Glutamatergic neuron (in vitro differentiated cells): ENCODE measurements at regions not wholly inside any gene's neighbourhood (a gene's known extent, or its start where the extent isn't known, plus 50 kb on each side); places are given as distances from the start of the nearest gene placed in this dataset.

ENCODE experiments used
- DNase-seq: peaks from one replicate; pipeline ENCODE4 v3.0.0; 2022
- H3K27ac Mint-ChIP-seq: one replicate; pipeline ENCODE4 v1.8.0; 2020; ENCODE audit warnings: mild to moderate bottlenecking, mixed read lengths, inconsistent platforms; ENCODE audit not compliant: unreplicated experiment
- H3K27me3 Mint-ChIP-seq: one replicate; pipeline ENCODE4 v1.8.0; 2020; ENCODE audit warnings: mild to moderate bottlenecking, moderate library complexity, mixed read lengths, inconsistent platforms; ENCODE audit not compliant: unreplicated experiment
- H3K36me3 Mint-ChIP-seq: one replicate; pipeline ENCODE4 v1.8.0; 2020; ENCODE audit warnings: mild to moderate bottlenecking, mixed read lengths, inconsistent platforms; ENCODE audit not compliant: unreplicated experiment
- H3K4me1 Mint-ChIP-seq: one replicate; pipeline ENCODE4 v1.8.0; 2020; ENCODE audit warnings: mild to moderate bottlenecking, low read depth, mixed read lengths, inconsistent platforms; ENCODE audit not compliant: unreplicated experiment
- H3K4me3 Mint-ChIP-seq: one replicate; pipeline ENCODE4 v1.8.0; 2020; ENCODE audit warnings: mild to moderate bottlenecking, mixed read lengths, inconsistent platforms; ENCODE audit not compliant: unreplicated experiment
- H3K9me3 Mint-ChIP-seq: one replicate; pipeline ENCODE4 v1.8.0; 2020; ENCODE audit warnings: mild to moderate bottlenecking, moderate library complexity, mixed read lengths, inconsistent platforms; ENCODE audit not compliant: unreplicated experiment
- CTCF ChIP-seq: fragments of 200-600 bp; sonication (generic); IDR thresholded peaks from one replicate; pipeline ENCODE4 v1.5.0; 2021; ENCODE audit not compliant: partially characterized antibody, unreplicated experiment

- Mint-ChIP-seq H3K4me3 (no peak overlapping the region), H3K27ac (no peak overlapping the region), H3K4me1 (no peaks in the 10 kb centered on the region), H3K27me3 (peaks cover 2% of the 10 kb centered on the region), H3K36me3 (peaks cover 4% of the 10 kb centered on the region), H3K9me3 (no peaks in the 10 kb centered on the region)
- DNase-seq: no peak
- TF ChIP-seq CTCF: no peak
Measured at GRCh38 chr11:24225501-24225900, 271.4 kb upstream of the LUZP2 start.

- Mint-ChIP-seq H3K9me3 (no peaks in the 10 kb centered on the region), H3K27ac (no peak overlapping the region)
Measured at GRCh38 chr11:24226606-24227005, 270.2 kb upstream of the LUZP2 start.

GRCh38 chr11:24233041-24233440, 263.8 kb upstream of the LUZP2 start:
- no peak for DNase-seq
- TF ChIP-seq CTCF: no peak
- Mint-ChIP-seq H3K4me1 (no peaks in the 10 kb centered on the region), H3K4me3 (no peak overlapping the region), H3K9me3 (no peaks in the 10 kb centered on the region), H3K27me3 (peaks cover 2% of the 10 kb centered on the region), H3K36me3 (no peaks in the 10 kb centered on the region), H3K27ac (no peak overlapping the region)

More at GRCh38 chr11:24226606-24227005, 270.2 kb upstream of the LUZP2 start:
- Mint-ChIP-seq H3K4me3 (no peak overlapping the region), H3K4me1 (no peaks in the 10 kb centered on the region), H3K27me3 (peaks cover 2% of the 10 kb centered on the region), H3K36me3 (peaks cover 4% of the 10 kb centered on the region)
- DNase-seq: no peak
- TF ChIP-seq CTCF: no peak

GRCh38 chr11:24234822-24235508, 261.9 kb upstream of the LUZP2 start:
- no peaks in the 10 kb centered on the region for H3K36me3 Mint-ChIP-seq
- no peaks in the 10 kb centered on the region for H3K4me1 Mint-ChIP-seq
- no peaks in the 10 kb centered on the region for H3K9me3 Mint-ChIP-seq
- H3K27ac Mint-ChIP-seq: no peak overlapping the region
- no peak for DNase-seq
- H3K27me3 Mint-ChIP-seq: no peaks in the 10 kb centered on the region
- no peak overlapping the region for H3K4me3 Mint-ChIP-seq
- no peak for TF ChIP-seq CTCF

GRCh38 chr11:24238771-24239645, 257.8 kb upstream of the LUZP2 start:
- Mint-ChIP-seq H3K4me1 (no peaks in the 10 kb centered on the region), H3K36me3 (no peaks in the 10 kb centered on the region), H3K27me3 (no peaks in the 10 kb centered on the region), H3K27ac (no peak overlapping the region), H3K9me3 (no peaks in the 10 kb centered on the region), H3K4me3 (no peak overlapping the region)
- TF ChIP-seq CTCF: no peak
- no peak for DNase-seq
